NT2/D1 (cell line): ENCODE measurements at regions not wholly inside any gene's neighbourhood (a gene's known extent, or its start where the extent isn't known, plus 50 kb on each side); places are given as distances from the start of the nearest gene placed in this dataset.

Experiments used
- DNase-seq: peaks from one replicate; pipeline ENCODE4 v3.0.0-alpha.2; 2011; ENCODE audit warnings: low read depth, low spot score
- H3K27me3 ChIP-seq: 2 replicates; pipeline ENCODE4 v1.6.0; 2011; ENCODE audit warnings: mild to moderate bottlenecking; ENCODE audit not compliant: insufficient read length, insufficient read depth
- H3K36me3 ChIP-seq: 2 replicates; pipeline ENCODE4 v1.6.1; 2011; ENCODE audit warnings: mild to moderate bottlenecking, low read length, mixed read lengths; ENCODE audit not compliant: insufficient read depth, insufficient read length
- H3K4me1 ChIP-seq: 2 replicates; pipeline ENCODE4 v1.5.1; 2011; ENCODE audit not compliant: insufficient read depth, insufficient read length
- H3K4me3 ChIP-seq: 2 replicates; pipeline ENCODE4 v1.5.1; 2011; ENCODE audit warnings: low read depth; ENCODE audit not compliant: insufficient read length
- H3K9ac ChIP-seq: 2 replicates; pipeline ENCODE4 v1.6.0; 2011; ENCODE audit warnings: low read depth; ENCODE audit not compliant: insufficient read length
- H3K9me3 ChIP-seq: 2 replicates; pipeline ENCODE4 v1.5.1; 2011; ENCODE audit warnings: mild to moderate bottlenecking, low read length; ENCODE audit not compliant: insufficient read depth
- SUZ12 ChIP-seq: IDR thresholded peaks from 2 replicates; pipeline ENCODE4 v1.6.1; 2011; ENCODE audit not compliant: insufficient read length, insufficient read depth; ENCODE audit errors: extremely low read depth
- YY1 ChIP-seq: IDR thresholded peaks from 2 replicates; pipeline ENCODE4 v1.6.1; 2011; ENCODE audit not compliant: insufficient read length, insufficient read depth
- ZNF274 ChIP-seq: IDR thresholded peaks from 2 replicates; pipeline ENCODE4 v1.6.1; 2011; ENCODE audit warnings: mild to moderate bottlenecking, low read depth, low read length

DNA sequence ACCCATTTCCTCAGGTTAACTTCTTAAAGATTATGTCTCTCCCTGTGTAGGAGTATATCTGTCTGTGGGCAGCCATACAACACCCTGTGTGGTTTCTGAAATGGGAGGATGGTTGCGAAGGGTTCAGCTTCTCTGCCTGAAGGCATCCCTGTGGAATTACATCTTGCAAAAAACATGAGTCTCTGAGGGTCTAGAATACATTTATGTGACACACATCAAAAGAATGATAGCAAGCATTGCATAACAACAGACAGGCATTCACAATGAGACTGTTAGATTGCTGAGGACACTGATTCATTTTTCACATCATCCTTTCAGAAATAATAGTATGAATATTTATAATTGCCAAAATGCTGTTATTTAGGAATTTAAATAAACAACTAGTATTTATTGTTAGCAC is 670.9 kb downstream of the HTR1B start:
- TF ChIP-seq SUZ12 (no peak), ZNF274 (no peak), YY1 (no peak)
- H3K9me3 ChIP-seq = peaks cover 10% of the 10 kb centered on the region; the same call in 1 of the 2 replicates
- no peak for DNase-seq
- H3K27me3 ChIP-seq = no peaks in the 10 kb centered on the region
- no peak overlapping the region for H3K9ac ChIP-seq
- no peaks in the 10 kb centered on the region for H3K4me1 ChIP-seq
- no peaks in the 10 kb centered on the region for H3K36me3 ChIP-seq
- no peak overlapping the region for H3K4me3 ChIP-seq

DNA sequence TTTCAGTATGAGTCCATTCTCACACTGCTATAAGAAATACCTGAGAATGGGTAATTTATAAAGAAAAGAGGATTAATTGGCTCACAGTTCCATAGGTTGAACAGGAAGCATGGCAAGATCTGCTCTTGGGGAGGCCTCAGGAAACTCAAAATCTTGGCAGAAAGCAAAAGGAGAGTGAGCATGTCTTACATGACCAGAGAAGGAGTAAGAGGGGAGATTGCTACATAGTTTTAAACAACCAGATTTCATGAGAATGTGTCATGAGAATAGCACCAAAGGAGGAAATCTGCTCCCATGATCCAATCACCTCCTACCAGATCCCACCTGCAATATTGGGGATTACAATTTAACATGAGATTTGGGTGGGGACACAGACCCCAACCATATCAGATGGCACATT is 672.4 kb downstream of the HTR1B start:
- no peaks in the 10 kb centered on the region for H3K36me3 ChIP-seq
- no peaks in the 10 kb centered on the region for H3K27me3 ChIP-seq
- peaks cover 10% of the 10 kb centered on the region; the same call in 1 of the 2 replicates for H3K9me3 ChIP-seq
- H3K4me1 ChIP-seq = no peaks in the 10 kb centered on the region
- no peak overlapping the region for H3K4me3 ChIP-seq
- no peak overlapping the region for H3K9ac ChIP-seq
- no peak for DNase-seq
- TF ChIP-seq YY1 (no peak), SUZ12 (no peak), ZNF274 (no peak)

DNA sequence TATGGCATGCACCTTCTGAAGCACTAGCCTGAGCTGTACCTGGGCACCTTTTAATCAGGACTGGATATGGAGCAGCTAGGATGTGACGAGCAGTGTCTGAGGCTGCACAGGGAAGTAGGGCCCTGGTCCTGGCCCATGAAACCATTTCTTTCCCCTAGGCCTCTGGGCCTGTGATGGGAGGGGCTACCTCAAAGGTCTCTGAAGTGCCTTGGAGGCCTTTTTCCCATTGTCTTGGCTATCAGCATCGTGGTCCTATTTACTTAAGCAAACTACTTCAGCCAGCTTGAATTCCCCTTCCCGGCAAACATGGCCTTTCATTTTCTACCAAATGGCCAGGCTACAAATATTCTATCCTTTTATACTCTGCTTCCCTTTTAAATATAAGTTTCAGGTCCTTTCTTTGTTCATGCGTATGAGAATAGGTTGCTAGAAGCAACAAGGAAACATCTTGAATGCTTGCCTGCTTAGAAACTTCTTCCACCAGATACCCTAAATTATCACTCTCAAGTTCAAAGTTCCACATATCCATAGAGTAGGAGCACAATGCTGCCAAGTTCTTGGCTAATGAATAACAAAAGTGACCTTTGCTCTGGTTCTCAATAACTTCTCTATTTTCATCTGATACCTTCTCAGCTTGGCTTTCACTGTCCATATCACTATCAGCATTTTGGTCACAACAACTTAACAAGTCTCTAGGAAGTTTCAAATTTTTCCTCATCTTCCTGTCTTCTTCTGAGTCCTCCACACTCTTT is 673.1 kb downstream of the HTR1B start:
- Histone ChIP-seq H3K9me3 (peaks cover 10% of the 10 kb centered on the region; the same call in 1 of the 2 replicates), H3K4me3 (no peak overlapping the region), H3K9ac (no peak overlapping the region), H3K4me1 (no peaks in the 10 kb centered on the region), H3K27me3 (no peaks in the 10 kb centered on the region), H3K36me3 (no peaks in the 10 kb centered on the region)
- no peak for DNase-seq
- no peak for TF ChIP-seq ZNF274
- no peak for TF ChIP-seq SUZ12
- no peak for TF ChIP-seq YY1

- H3K4me1 ChIP-seq = no peaks in the 10 kb centered on the region
- H3K9ac ChIP-seq = no peak overlapping the region
- no peak overlapping the region for H3K4me3 ChIP-seq
- no peaks in the 10 kb centered on the region for H3K27me3 ChIP-seq
- DNase-seq = no peak
- H3K9me3 ChIP-seq = peaks cover 10% of the 10 kb centered on the region; the same call in 1 of the 2 replicates
- no peaks in the 10 kb centered on the region for H3K36me3 ChIP-seq
- no peak for TF ChIP-seq ZNF274
- no peak for TF ChIP-seq YY1
- no peak for TF ChIP-seq SUZ12
These were observed 673.7 kb downstream of the HTR1B start for GRCh38 chr6:76789580-76789979.

DNA sequence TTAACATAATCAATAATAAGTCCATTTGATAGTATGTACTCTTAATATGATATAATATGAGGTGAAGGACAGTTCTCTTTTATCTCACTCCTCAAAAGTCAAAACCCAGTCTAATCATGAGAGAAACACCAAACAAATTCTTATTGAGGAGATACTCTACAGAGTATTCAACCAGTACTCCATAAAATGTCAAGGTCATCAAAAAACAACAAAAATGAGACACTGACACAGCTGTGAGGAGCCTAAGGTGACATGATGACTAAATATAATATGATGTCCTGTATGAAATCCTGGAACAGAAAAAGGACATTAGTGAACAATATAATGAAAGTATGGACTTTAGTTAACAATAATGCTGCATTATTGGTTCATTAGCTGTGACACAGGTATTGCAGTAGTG is 675.1 kb downstream of the HTR1B start:
- no peak overlapping the region for H3K9ac ChIP-seq
- DNase-seq = no peak
- H3K36me3 ChIP-seq = no peaks in the 10 kb centered on the region
- peaks cover 10% of the 10 kb centered on the region; the same call in 1 of the 2 replicates for H3K9me3 ChIP-seq
- no peaks in the 10 kb centered on the region for H3K4me1 ChIP-seq
- H3K27me3 ChIP-seq = no peaks in the 10 kb centered on the region
- H3K4me3 ChIP-seq = no peak overlapping the region
- no peak for TF ChIP-seq ZNF274
- no peak for TF ChIP-seq SUZ12
- TF ChIP-seq YY1 = no peak

DNA sequence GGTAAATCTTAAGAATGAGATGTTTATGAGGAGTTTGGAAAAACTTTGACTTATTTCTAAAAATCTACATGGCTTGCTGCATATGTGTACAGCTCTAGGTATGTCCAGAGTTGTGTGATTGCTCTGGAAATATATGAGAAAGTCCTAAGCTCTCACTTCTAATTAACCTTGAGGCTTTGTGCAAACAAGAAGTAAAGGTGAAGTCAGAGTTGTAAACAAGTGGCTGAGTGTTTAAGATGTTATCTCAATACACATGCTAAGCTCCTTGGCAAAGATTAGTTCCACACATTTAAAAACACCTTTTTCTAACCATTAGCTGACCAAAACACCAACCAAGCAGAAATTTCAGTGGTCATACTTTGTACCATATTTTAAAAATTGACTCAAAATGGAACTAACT is 684.2 kb downstream of the HTR1B start:
- DNase-seq = no peak
- Histone ChIP-seq H3K27me3 (no peaks in the 10 kb centered on the region), H3K9ac (no peak overlapping the region), H3K9me3 (no peaks in the 10 kb centered on the region), H3K36me3 (no peaks in the 10 kb centered on the region), H3K4me3 (no peak overlapping the region), H3K4me1 (no peaks in the 10 kb centered on the region)
- no peak for TF ChIP-seq YY1
- no peak for TF ChIP-seq SUZ12
- no peak for TF ChIP-seq ZNF274

DNA sequence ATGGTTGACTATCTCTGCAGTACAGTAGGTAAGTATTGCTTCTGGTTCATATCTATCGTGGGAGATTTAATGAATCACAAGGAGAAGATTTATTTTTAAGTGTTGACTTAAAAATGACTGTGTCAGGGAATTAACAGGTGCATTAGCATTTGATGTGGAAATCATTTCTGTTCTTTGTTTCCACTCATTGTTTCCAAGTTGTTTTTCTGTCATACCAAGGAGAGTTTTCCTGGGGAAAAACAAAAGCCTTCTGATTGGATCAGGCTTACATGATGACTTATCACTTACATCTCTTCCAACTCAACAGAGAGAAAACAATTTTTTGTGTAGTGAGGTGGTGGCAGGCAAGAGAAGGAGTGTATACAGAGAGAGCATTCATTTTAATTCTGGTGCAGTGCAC is 686.4 kb downstream of the HTR1B start:
- Histone ChIP-seq H3K4me3 (no peak overlapping the region), H3K36me3 (no peaks in the 10 kb centered on the region), H3K9me3 (no peaks in the 10 kb centered on the region), H3K4me1 (no peaks in the 10 kb centered on the region), H3K27me3 (no peaks in the 10 kb centered on the region), H3K9ac (no peak overlapping the region)
- DNase-seq = no peak
- TF ChIP-seq SUZ12 (no peak), YY1 (no peak), ZNF274 (no peak)
